IMR-90 (cell line): ENCODE measurements at regions not wholly inside any gene's neighbourhood (a gene's known extent, or its start where the extent isn't known, plus 50 kb on each side); places are given as distances from the start of the nearest gene placed in this dataset.

Experiments used
- ATAC-seq: fragments of 200-7000 bp; cut with Tn5 transposase; 2 replicates; pipeline ENCODE4 v1.9.1; 2020; ENCODE audit warnings: low read depth, mild to moderate bottlenecking, moderate library complexity
- BruUV-seq: library from RNA; stranded (reverse); fragments of 400-500 nt; replicated peaks from 2 replicates; lab custom pipeline; 2021; lab: Mats Ljungman, UMichigan
- CTCF ChIA-PET: fragments of 300-600 bp; formaldehyde crosslinking; extraction: SDS; loops from one replicate; lab custom pipeline; 2021; ENCODE audit warnings: antibody characterized with exemption; lab: Yijun Ruan, JAX
- POLR2A ChIA-PET: fragments of 300-600 bp; sonication (Branson Sonifier 250); formaldehyde crosslinking; loops from one replicate; lab custom pipeline; 2022; ENCODE audit warnings: antibody characterized with exemption; ENCODE audit not compliant: unreplicated experiment; lab: Charles Lee
- DNase-seq: peaks from one replicate; pipeline ENCODE4 v3.0.0; 2013
- H2AFZ ChIP-seq: replicated peaks from 2 replicates; pipeline ENCODE3; 2013; ENCODE audit warnings: low read length, mild to moderate bottlenecking; ENCODE audit not compliant: poor library complexity
- H2AK5ac ChIP-seq: 2 replicates; pipeline ENCODE4 v1.6.1; 2013; ENCODE audit warnings: low read depth, low read length, inconsistent platforms
- H2AK9ac ChIP-seq: replicated peaks from 2 replicates; pipeline ENCODE3; 2013; ENCODE audit warnings: mild to moderate bottlenecking, low read depth, low read length, moderate library complexity; ENCODE audit not compliant: poor library complexity
- H2BK120ac ChIP-seq: 2 replicates; pipeline ENCODE4 v1.6.1; 2013; ENCODE audit warnings: low read depth, low read length, inconsistent platforms
- H2BK15ac ChIP-seq: 3 replicates; pipeline ENCODE4 v1.6.1; 2013; ENCODE audit warnings: low read depth, low read length, inconsistent platforms
- H2BK20ac ChIP-seq: 2 replicates; pipeline ENCODE4 v1.6.1; 2013; ENCODE audit warnings: low read depth, mild to moderate bottlenecking, inconsistent platforms, low read length, moderate library complexity
- H2BK5ac ChIP-seq: 2 replicates; pipeline ENCODE4 v1.6.1; 2013; ENCODE audit warnings: mild to moderate bottlenecking, low read depth, low read length, inconsistent platforms; ENCODE audit not compliant: poor library complexity, severe bottlenecking
- H3K14ac ChIP-seq: replicated peaks from 2 replicates; pipeline ENCODE4 v1.6.1; 2013; ENCODE audit warnings: low read depth, low read length, inconsistent platforms
- H3K18ac ChIP-seq: 2 replicates; pipeline ENCODE4 v1.6.1; 2013; ENCODE audit warnings: low read depth, low read length, control low read depth
- H3K23ac ChIP-seq: 2 replicates; pipeline ENCODE4 v1.6.1; 2013; ENCODE audit warnings: low read depth, low read length, inconsistent platforms
- H3K27ac ChIP-seq: 2 replicates; pipeline ENCODE4 v1.5.1; 2013; ENCODE audit warnings: mild to moderate bottlenecking, control low read depth, low read length; ENCODE audit not compliant: insufficient read depth
- H3K27me3 ChIP-seq: 2 replicates; pipeline ENCODE4 v1.6.1; 2013; ENCODE audit warnings: low read length; ENCODE audit not compliant: control insufficient read depth, insufficient read depth
- H3K36me3 ChIP-seq: 2 replicates; pipeline ENCODE4 v1.6.1; 2013; ENCODE audit warnings: low read length, mixed read lengths; ENCODE audit not compliant: control insufficient read depth, insufficient read depth
- H3K4ac ChIP-seq: 2 replicates; pipeline ENCODE4 v1.6.1; 2013; ENCODE audit warnings: low read depth, low read length, inconsistent platforms
- H3K4me1 ChIP-seq: 2 replicates; pipeline ENCODE4 v1.6.1; 2013; ENCODE audit warnings: low read length, mixed read lengths; ENCODE audit not compliant: control insufficient read depth, insufficient read depth
- H3K4me2 ChIP-seq: 2 replicates; pipeline ENCODE4 v1.6.1; 2013; ENCODE audit warnings: low read depth, mild to moderate bottlenecking, control low read depth, low read length, moderate library complexity
- H3K4me3 ChIP-seq: 2 replicates; pipeline ENCODE4 v1.5.1; 2013; ENCODE audit warnings: low read depth, mild to moderate bottlenecking, control low read depth, low read length, moderate library complexity; ENCODE audit not compliant: insufficient read depth
- H3K56ac ChIP-seq: 2 replicates; pipeline ENCODE4 v1.6.1; 2013; ENCODE audit warnings: low read length, inconsistent platforms; ENCODE audit not compliant: insufficient read depth; ENCODE audit errors: extremely low read depth
- H3K79me1 ChIP-seq, 2 experiments: 2 replicates each; pipeline ENCODE4 v1.6.1; 2013; ENCODE audit warnings: low read length in 2 of 2, inconsistent platforms in 1 of 2, low read depth in 1 of 2
- H3K9ac ChIP-seq: 2 replicates; pipeline ENCODE4 v1.6.1; 2013; ENCODE audit warnings: low read depth, low read length, control low read depth
- H3K9me1 ChIP-seq: 2 replicates; pipeline ENCODE4 v1.6.1; 2013; ENCODE audit warnings: low read length, inconsistent platforms; ENCODE audit not compliant: insufficient read depth
- H3K9me3 ChIP-seq: 2 replicates; pipeline ENCODE4 v1.6.1; 2013; ENCODE audit warnings: low read length; ENCODE audit not compliant: control insufficient read depth, insufficient read depth
- H4K20me1 ChIP-seq: 2 replicates; pipeline ENCODE4 v1.6.1; 2013; ENCODE audit warnings: low read length, inconsistent platforms; ENCODE audit not compliant: insufficient read depth
- H4K5ac ChIP-seq: 2 replicates; pipeline ENCODE4 v1.6.1; 2013; ENCODE audit warnings: mild to moderate bottlenecking, low read depth, low read length, control low read depth
- H4K8ac ChIP-seq, 2 experiments: 2 replicates each; pipeline ENCODE4 v1.6.1; 2013; ENCODE audit warnings: low read depth in 2 of 2, low read length in 2 of 2, control low read depth in 1 of 2, inconsistent platforms in 1 of 2
- H4K91ac ChIP-seq: 2 replicates; pipeline ENCODE4 v1.6.1; 2013; ENCODE audit warnings: low read depth, low read length, inconsistent platforms; ENCODE audit not compliant: insufficient read depth
- CHD1 ChIP-seq: IDR thresholded peaks from 2 replicates; pipeline ENCODE4 v1.6.1; 2012; ENCODE audit warnings: low read depth, low read length, improper control_type of control experiment
- FOS ChIP-seq: fragments of 150-350 bp; IDR thresholded peaks from 2 replicates; pipeline ENCODE4 v1.6.1; 2016; ENCODE audit warnings: low read depth, low read length
- MAFK ChIP-seq: IDR thresholded peaks from 2 replicates; pipeline ENCODE4 v1.6.1; 2012; ENCODE audit warnings: low read depth, low read length, improper control_type of control experiment
- MXI1 ChIP-seq: IDR thresholded peaks from 2 replicates; pipeline ENCODE4 v1.6.1; 2012; ENCODE audit warnings: low read depth, mild to moderate bottlenecking, low read length, moderate library complexity, borderline replicate concordance
- POLR2A ChIP-seq: IDR thresholded peaks from 2 replicates; pipeline ENCODE4 v1.6.1; 2012; ENCODE audit warnings: mild to moderate bottlenecking, low read depth, low read length
- RAD21 ChIP-seq: IDR thresholded peaks from 2 replicates; pipeline ENCODE4 v1.6.1; 2012; ENCODE audit warnings: low read length, improper control_type of control experiment
- RCOR1 ChIP-seq: IDR thresholded peaks from 2 replicates; pipeline ENCODE4 v1.6.1; 2012; ENCODE audit warnings: mild to moderate bottlenecking, low read length, improper control_type of control experiment; ENCODE audit not compliant: insufficient replicate concordance
- RFX5 ChIP-seq: IDR thresholded peaks from 2 replicates; pipeline ENCODE4 v1.8.0; 2012; ENCODE audit warnings: low read depth, mild to moderate bottlenecking, low read length, moderate library complexity
- WGBS, 2 experiments: methylation state at CpG; one replicate each; pipeline versions ENCODE4 v1.1.5 to v1.1.7; 2013; ENCODE audit warnings: missing lambda C conversion rate in 2 of 2; ENCODE audit not compliant: insufficient read length in 1 of 2; ENCODE audit errors: extremely low coverage in 2 of 2; 5-methylcytosine and 5-hydroxymethylcytosine counted together
- dilution Hi-C: fragments of 300-500 bp; cut with HindIII; formaldehyde crosslinking; loops from one replicate; pipeline ENCODE4 v1.14.3; 2018; ENCODE audit warnings: low sequenced_read_pairs; ENCODE audit not compliant: unreplicated experiment
- in situ Hi-C: fragments of 300-500 bp; cut with MboI; formaldehyde crosslinking; loops from 3 replicates; pipeline ENCODE4 v1.14.3; 2019; ENCODE audit warnings: low sequenced_read_pairs, inconsistent platforms, mixed read lengths
- intact Hi-C: fragments of 100-400 bp; cut with micrococcal nuclease; formaldehyde crosslinking; loops from 2 replicates; pipeline ENCODE4 v1.10.0; 2022
- TF ChIP-seq, protein P1 (sequence below): fragments of 150-350 bp; IDR thresholded peaks from 2 replicates; pipeline ENCODE4 v1.6.1; 2016; ENCODE audit warnings: low read depth, mild to moderate bottlenecking, low read length, moderate library complexity, borderline replicate concordance
- TF ChIP-seq, protein P2 (sequence below): conservative IDR thresholded peaks from 2 replicates; pipeline ENCODE4 v1.5.1; 2012; ENCODE audit warnings: mild to moderate bottlenecking, low read depth, low read length, improper control_type of control experiment
- TF ChIP-seq, protein P3 (sequence below): fragments of 150-350 bp; IDR thresholded peaks from 2 replicates; pipeline ENCODE4 v1.6.1; 2017; ENCODE audit warnings: mild to moderate bottlenecking, antibody characterized with exemption, low read length, low read depth

DNA sequence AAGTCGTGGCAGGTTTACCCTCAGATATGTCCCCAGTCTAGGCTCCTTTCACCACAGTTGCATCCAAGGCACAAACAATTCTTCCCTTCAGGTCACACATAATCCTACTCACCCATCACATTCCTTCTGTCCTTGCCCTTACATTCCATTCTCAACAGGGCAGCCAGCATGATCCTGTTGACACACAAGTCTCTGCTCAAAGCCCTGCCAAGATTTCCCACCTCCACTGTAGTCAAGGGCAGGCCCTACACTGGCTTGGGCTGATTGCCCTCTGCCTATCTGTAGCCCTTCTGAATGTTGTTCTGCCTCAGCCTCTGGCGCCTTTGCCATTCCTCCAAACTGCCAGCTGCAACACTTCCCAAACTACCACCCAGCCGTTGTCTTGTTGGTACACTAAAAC, 187.9 kb upstream of the AKR1E2 start:
- Histone ChIP-seq H3K4ac (no peak overlapping the region), H3K18ac (no peak overlapping the region), H3K4me1 (no peaks in the 10 kb centered on the region), H3K4me2 (no peak overlapping the region), H3K27me3 (no peaks in the 10 kb centered on the region), H3K23ac (no peak overlapping the region), H2AK5ac (no peak overlapping the region), H4K5ac (no peak overlapping the region), H4K8ac (no peak overlapping the region), H3K9ac (no peak overlapping the region), H4K91ac (no peak overlapping the region), H3K4me3 (no peak overlapping the region), H3K27ac (no peak overlapping the region), H2BK20ac (no peak overlapping the region), H3K56ac (no peak overlapping the region), H4K20me1 (no peaks in the 10 kb centered on the region), H3K36me3 (no peaks in the 10 kb centered on the region), H2BK15ac (0 out of 3 replicates have a peak overlapping the region, but pooled peaks have one; percentile 1), H2AK9ac (no peak overlapping the region), H3K79me1 (no peaks in the 10 kb centered on the region), H3K9me3 (no peaks in the 10 kb centered on the region), H3K14ac (0 out of 2 replicates have a peak overlapping the region, but pooled peaks have one; percentile 68), H2AFZ (peak overlapping the region; percentile 70), H3K9me1 (0 out of 2 replicates have a peak, but pooled peaks cover 4% of the 10 kb centered on the region), H2BK120ac (no peak overlapping the region), H2BK5ac (no peak overlapping the region)
- intact Hi-C loops (no loop called here), in situ Hi-C loops (no loop called here), dilution Hi-C loops (no loop called here)
- 86% methylated on average over 1 of the region's 3 CpGs; no CpG with 5 or more reads in 1 of the 2 experiments for WGBS, 2 experiments
- no peak for DNase-seq
- ChIA-PET CTCF (no interaction called here), POLR2A (no interaction called here)
- TF ChIP-seq, protein P1, sequence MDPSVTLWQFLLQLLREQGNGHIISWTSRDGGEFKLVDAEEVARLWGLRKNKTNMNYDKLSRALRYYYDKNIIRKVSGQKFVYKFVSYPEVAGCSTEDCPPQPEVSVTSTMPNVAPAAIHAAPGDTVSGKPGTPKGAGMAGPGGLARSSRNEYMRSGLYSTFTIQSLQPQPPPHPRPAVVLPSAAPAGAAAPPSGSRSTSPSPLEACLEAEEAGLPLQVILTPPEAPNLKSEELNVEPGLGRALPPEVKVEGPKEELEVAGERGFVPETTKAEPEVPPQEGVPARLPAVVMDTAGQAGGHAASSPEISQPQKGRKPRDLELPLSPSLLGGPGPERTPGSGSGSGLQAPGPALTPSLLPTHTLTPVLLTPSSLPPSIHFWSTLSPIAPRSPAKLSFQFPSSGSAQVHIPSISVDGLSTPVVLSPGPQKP: no peak
- TF ChIP-seq FOS (no peak), RAD21 (no peak), MXI1 (no peak), MAFK (no peak), RFX5 (no peak), RCOR1 (no peak), CHD1 (no peak), POLR2A (no peak)
- TF ChIP-seq, protein P2, sequence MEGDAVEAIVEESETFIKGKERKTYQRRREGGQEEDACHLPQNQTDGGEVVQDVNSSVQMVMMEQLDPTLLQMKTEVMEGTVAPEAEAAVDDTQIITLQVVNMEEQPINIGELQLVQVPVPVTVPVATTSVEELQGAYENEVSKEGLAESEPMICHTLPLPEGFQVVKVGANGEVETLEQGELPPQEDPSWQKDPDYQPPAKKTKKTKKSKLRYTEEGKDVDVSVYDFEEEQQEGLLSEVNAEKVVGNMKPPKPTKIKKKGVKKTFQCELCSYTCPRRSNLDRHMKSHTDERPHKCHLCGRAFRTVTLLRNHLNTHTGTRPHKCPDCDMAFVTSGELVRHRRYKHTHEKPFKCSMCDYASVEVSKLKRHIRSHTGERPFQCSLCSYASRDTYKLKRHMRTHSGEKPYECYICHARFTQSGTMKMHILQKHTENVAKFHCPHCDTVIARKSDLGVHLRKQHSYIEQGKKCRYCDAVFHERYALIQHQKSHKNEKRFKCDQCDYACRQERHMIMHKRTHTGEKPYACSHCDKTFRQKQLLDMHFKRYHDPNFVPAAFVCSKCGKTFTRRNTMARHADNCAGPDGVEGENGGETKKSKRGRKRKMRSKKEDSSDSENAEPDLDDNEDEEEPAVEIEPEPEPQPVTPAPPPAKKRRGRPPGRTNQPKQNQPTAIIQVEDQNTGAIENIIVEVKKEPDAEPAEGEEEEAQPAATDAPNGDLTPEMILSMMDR: no peak
- TF ChIP-seq, protein P3, sequence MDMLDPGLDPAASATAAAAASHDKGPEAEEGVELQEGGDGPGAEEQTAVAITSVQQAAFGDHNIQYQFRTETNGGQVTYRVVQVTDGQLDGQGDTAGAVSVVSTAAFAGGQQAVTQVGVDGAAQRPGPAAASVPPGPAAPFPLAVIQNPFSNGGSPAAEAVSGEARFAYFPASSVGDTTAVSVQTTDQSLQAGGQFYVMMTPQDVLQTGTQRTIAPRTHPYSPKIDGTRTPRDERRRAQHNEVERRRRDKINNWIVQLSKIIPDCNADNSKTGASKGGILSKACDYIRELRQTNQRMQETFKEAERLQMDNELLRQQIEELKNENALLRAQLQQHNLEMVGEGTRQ: no peak
- BruUV-seq: no TSS peak
- ATAC-seq: no peak
